GM23338 (cell line): ENCODE measurements at regions not wholly inside any gene's neighbourhood (a gene's known extent, or its start where the extent isn't known, plus 50 kb on each side); places are given as distances from the start of the nearest gene placed in this dataset.

ENCODE experiments used
- ATAC-seq: fragments of 200-7000 bp; cut with Tn5 transposase; 3 replicates; pipeline ENCODE4 v1.9.1; 2020
- DNase-seq: peaks from one replicate; pipeline ENCODE4 v3.0.0-alpha.2; 2015; ENCODE audit warnings: low spot score
- H2AFZ ChIP-seq: fragments of 200-600 bp; sonication (generic); 2 replicates; pipeline ENCODE4 v1.8.0; 2016; ENCODE audit warnings: antibody characterized with exemption, mild to moderate bottlenecking, moderate library complexity
- H3F3A ChIP-seq: fragments of 200-600 bp; sonication (generic); replicated peaks from 2 replicates; pipeline ENCODE4 v1.8.0; 2017; ENCODE audit warnings: antibody characterized with exemption, mixed run types, low read depth
- H3K27ac ChIP-seq: fragments of 200-600 bp; sonication (generic); 2 replicates; pipeline ENCODE4 v1.6.1; 2016; ENCODE audit warnings: low read depth
- H3K27me3 ChIP-seq: fragments of 200-600 bp; sonication (generic); 2 replicates; pipeline ENCODE4 v1.8.0; 2016; ENCODE audit warnings: mild to moderate bottlenecking, mixed run types, moderate library complexity; ENCODE audit not compliant: insufficient read depth
- H3K36me3 ChIP-seq: fragments of 200-600 bp; sonication (generic); 2 replicates; pipeline ENCODE4 v1.8.0; 2016; ENCODE audit warnings: mild to moderate bottlenecking; ENCODE audit not compliant: insufficient read depth
- H3K4me1 ChIP-seq: fragments of 200-600 bp; sonication (generic); 2 replicates; pipeline ENCODE4 v1.8.0; 2016; ENCODE audit warnings: mild to moderate bottlenecking, moderate library complexity; ENCODE audit not compliant: insufficient read depth
- H3K4me2 ChIP-seq: fragments of 200-600 bp; sonication (generic); 2 replicates; pipeline ENCODE4 v1.7.1; 2017; ENCODE audit warnings: mixed run types
- H3K4me3 ChIP-seq: fragments of 200-600 bp; sonication (generic); 2 replicates; pipeline ENCODE4 v1.6.1; 2016; ENCODE audit warnings: mixed run types
- H3K79me2 ChIP-seq: fragments of 200-600 bp; sonication (generic); replicated peaks from 2 replicates; pipeline ENCODE4 v1.8.0; 2017; ENCODE audit warnings: mild to moderate bottlenecking; ENCODE audit not compliant: insufficient read depth
- H3K9me2 ChIP-seq: fragments of 200-600 bp; sonication (generic); 2 replicates; pipeline ENCODE4 v1.8.0; 2017; ENCODE audit not compliant: insufficient read depth
- H4K20me1 ChIP-seq: fragments of 200-600 bp; sonication (generic); replicated peaks from 2 replicates; pipeline ENCODE4 v1.8.0; 2017; ENCODE audit warnings: mild to moderate bottlenecking; ENCODE audit not compliant: insufficient read depth
- H3K27ac Mint-ChIP-seq: 2 replicates; pipeline ENCODE4 v1.8.0; 2020; ENCODE audit warnings: inconsistent platforms, mild to moderate bottlenecking, moderate library complexity, mixed read lengths
- H3K27me3 Mint-ChIP-seq: 3 replicates; pipeline ENCODE4 v1.8.0; 2022; ENCODE audit warnings: low read depth, mild to moderate bottlenecking, moderate library complexity, mixed read lengths, inconsistent platforms; ENCODE audit not compliant: insufficient read depth, poor library complexity
- H3K36me3 Mint-ChIP-seq: 3 replicates; pipeline ENCODE4 v1.8.0; 2021; ENCODE audit warnings: low read depth, mild to moderate bottlenecking, inconsistent platforms, moderate library complexity, mixed read lengths
- H3K4me1 Mint-ChIP-seq: 3 replicates; pipeline ENCODE4 v1.8.0; 2020; ENCODE audit warnings: mild to moderate bottlenecking, inconsistent platforms, mixed read lengths
- H3K4me3 Mint-ChIP-seq: 3 replicates; pipeline ENCODE4 v1.8.0; 2021; ENCODE audit warnings: moderate library complexity, mild to moderate bottlenecking, inconsistent platforms, mixed read lengths
- H3K9me3 Mint-ChIP-seq: 3 replicates; pipeline ENCODE4 v1.8.0; 2020; ENCODE audit warnings: moderate library complexity, mild to moderate bottlenecking, inconsistent platforms, mixed read lengths
- CTCF ChIP-seq, 2 experiments: fragments of 200-600 bp in 1 of 2; sonication (generic) in 1 of 2; conservative IDR thresholded peaks; 2 replicates each; pipeline versions ENCODE4 v1.5.1 to v1.6.1; 2016 to 2017; ENCODE audit warnings: antibody characterized with exemption in 2 of 2, low read depth in 2 of 2, mild to moderate bottlenecking in 2 of 2, moderate library complexity in 1 of 2
- EZH2phosphoT487 ChIP-seq: fragments of 200-600 bp; sonication (generic); IDR thresholded peaks from one replicate; pipeline ENCODE4 v1.8.1; 2018; ENCODE audit warnings: antibody characterized with exemption; ENCODE audit not compliant: unreplicated experiment
- JUNB ChIP-seq: IDR thresholded peaks from one replicate; pipeline ENCODE4 v1.6.1; 2016; ENCODE audit warnings: antibody characterized with exemption; ENCODE audit not compliant: unreplicated experiment
- ZNF114 ChIP-seq: fragments of 250-450 bp; sonication (Bioruptor Pico); IDR thresholded peaks from 2 replicates; pipeline ENCODE4 v1.5.0; 2020; ENCODE audit warnings: mild to moderate bottlenecking, moderate library complexity
- ZNF462 ChIP-seq: fragments of 250-450 bp; sonication (Bioruptor Pico); IDR thresholded peaks from 2 replicates; pipeline ENCODE4 v1.5.0; 2020; ENCODE audit warnings: mild to moderate bottlenecking, moderate library complexity
- TF ChIP-seq, protein P1 (sequence below): IDR thresholded peaks from 2 replicates; pipeline ENCODE4 v1.6.1; 2016; ENCODE audit warnings: antibody characterized with exemption

DNA sequence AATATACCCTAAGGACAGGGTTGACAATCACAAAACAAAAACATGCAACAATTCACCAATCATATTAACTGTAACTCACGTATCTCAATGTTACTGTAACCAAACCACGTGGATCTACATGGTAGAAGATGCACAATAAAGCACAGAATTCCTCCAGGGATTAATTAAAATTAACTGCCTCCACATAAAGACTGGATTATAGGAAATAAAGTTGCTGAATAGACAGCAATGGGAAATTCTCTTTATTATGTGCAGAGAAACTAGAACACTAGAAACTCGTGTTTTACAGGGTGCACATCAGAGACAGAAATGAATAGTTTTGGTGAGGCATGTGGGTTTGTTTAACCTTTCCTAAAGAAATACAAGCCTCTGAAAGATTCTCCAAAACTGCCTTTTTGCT lies 696.3 kb downstream of the EPHA3 start:
- peaks cover 10% of the 10 kb centered on the region; the same call in 1 of the 2 replicates for H3K4me1 ChIP-seq
- Mint-ChIP-seq H3K27me3 (no peaks in the 10 kb centered on the region), H3K27ac (no peak overlapping the region), H3K9me3 (peaks cover 16% of the 10 kb centered on the region), H3K4me3 (no peak overlapping the region), H3K36me3 (peaks cover 17% of the 10 kb centered on the region), H3K4me1 (peaks cover 11% of the 10 kb centered on the region; the same call in 2 of the 3 replicates)
- 0 out of 2 replicates have a peak, but pooled peaks cover 3% of the 10 kb centered on the region for H3K9me2 ChIP-seq
- no peak overlapping the region for H3K4me3 ChIP-seq
- H3K79me2 ChIP-seq: no peaks in the 10 kb centered on the region
- no peaks in the 10 kb centered on the region for H3F3A ChIP-seq
- ATAC-seq: no peak
- no peaks in the 10 kb centered on the region for H3K27me3 ChIP-seq
- no peak for DNase-seq
- no peaks in the 10 kb centered on the region for H3K36me3 ChIP-seq
- TF ChIP-seq ZNF462 (no peak), CTCF (conservative IDR thresholded peaks at IDR 0.05; ENCODE audit: low read depth in 2 of 2) (no peak), JUNB (no peak), ZNF114 (CRISPR knock-in tag) (no peak), EZH2phosphoT487 (no peak)
- TF ChIP-seq, protein P1, sequence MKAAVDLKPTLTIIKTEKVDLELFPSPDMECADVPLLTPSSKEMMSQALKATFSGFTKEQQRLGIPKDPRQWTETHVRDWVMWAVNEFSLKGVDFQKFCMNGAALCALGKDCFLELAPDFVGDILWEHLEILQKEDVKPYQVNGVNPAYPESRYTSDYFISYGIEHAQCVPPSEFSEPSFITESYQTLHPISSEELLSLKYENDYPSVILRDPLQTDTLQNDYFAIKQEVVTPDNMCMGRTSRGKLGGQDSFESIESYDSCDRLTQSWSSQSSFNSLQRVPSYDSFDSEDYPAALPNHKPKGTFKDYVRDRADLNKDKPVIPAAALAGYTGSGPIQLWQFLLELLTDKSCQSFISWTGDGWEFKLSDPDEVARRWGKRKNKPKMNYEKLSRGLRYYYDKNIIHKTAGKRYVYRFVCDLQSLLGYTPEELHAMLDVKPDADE: no peak
- H3K27ac ChIP-seq: no peak overlapping the region
- H4K20me1 ChIP-seq: no peaks in the 10 kb centered on the region
- H3K4me2 ChIP-seq: no peak overlapping the region
- no peak overlapping the region for H2AFZ ChIP-seq
